ENCODE measurements at regions not wholly inside any gene's neighbourhood (a gene's known extent, or its start where the extent isn't known, plus 50 kb on each side); places are given as distances from the start of the nearest gene placed in this dataset.
A peak's percentile ranks its signal among the peaks of the same experiment; 100 is the strongest.

- no peaks in the 10 kb centered on the region for H3K27me3 ChIP-seq (ENCODE audit: control insufficient read depth, insufficient read depth, low read length)
- no peaks in the 10 kb centered on the region for H3K4me1 ChIP-seq (ENCODE audit: control insufficient read depth, insufficient read depth, low read length)
- DNase-seq (ENCODE audit: low read depth in 4 of 6, low spot score in 6 of 6): no peak
- no peaks in the 10 kb centered on the region for H3K9me3 ChIP-seq (ENCODE audit: control insufficient read depth, insufficient read depth, low read length)
- no CpG with 5 or more reads among the region's 2 CpGs for WGBS (ENCODE audit: insufficient coverage)
- no peak overlapping the region for H3K4me3 ChIP-seq (ENCODE audit: low read depth, low read length)
- no peak overlapping the region for H3K27ac ChIP-seq (ENCODE audit: low read depth, low read length)
- no peaks in the 10 kb centered on the region for H3K36me3 ChIP-seq (ENCODE audit: control insufficient read depth, insufficient read depth, low read length)
Measured at GRCh38 chr2:16548036-16548435, 117.6 kb downstream of the CYRIA start.

GRCh38 chr2:16546128-16546754 lies 119.4 kb downstream of the CYRIA start:
- H3K27me3 ChIP-seq (ENCODE audit: control insufficient read depth, insufficient read depth, low read length): no peaks in the 10 kb centered on the region
- no peak overlapping the region for H3K27ac ChIP-seq (ENCODE audit: low read depth, low read length)
- no peaks in the 10 kb centered on the region for H3K36me3 ChIP-seq (ENCODE audit: control insufficient read depth, insufficient read depth, low read length)
- H3K4me3 ChIP-seq (ENCODE audit: low read depth, low read length): no peak overlapping the region
- H3K4me1 ChIP-seq (ENCODE audit: control insufficient read depth, insufficient read depth, low read length): no peaks in the 10 kb centered on the region
- DNase-seq (ENCODE audit: low read depth in 4 of 6, low spot score in 6 of 6): peak; percentile 22 to 79 (median 43)
- 14% methylated on average over 1 of the region's 2 CpGs for WGBS (ENCODE audit: insufficient coverage)
- no peaks in the 10 kb centered on the region for H3K9me3 ChIP-seq (ENCODE audit: control insufficient read depth, insufficient read depth, low read length)

- Histone ChIP-seq H3K4me1 (ENCODE audit: control insufficient read depth, insufficient read depth, low read length) (no peaks in the 10 kb centered on the region), H3K27ac (ENCODE audit: low read depth, low read length) (no peak overlapping the region), H3K9me3 (ENCODE audit: control insufficient read depth, insufficient read depth, low read length) (no peaks in the 10 kb centered on the region), H3K27me3 (ENCODE audit: control insufficient read depth, insufficient read depth, low read length) (no peaks in the 10 kb centered on the region), H3K4me3 (ENCODE audit: low read depth, low read length) (no peak overlapping the region), H3K36me3 (ENCODE audit: control insufficient read depth, insufficient read depth, low read length) (no peaks in the 10 kb centered on the region)
- DNase-seq (ENCODE audit: low read depth in 4 of 6, low spot score in 6 of 6): no peak
- WGBS (ENCODE audit: insufficient coverage): 71% methylated on average over 2 of the region's 3 CpGs
Measured at GRCh38 chr2:16538707-16539106, 126.9 kb downstream of the CYRIA start.

- Histone ChIP-seq H3K4me3 (ENCODE audit: low read depth, low read length) (no peak overlapping the region), H3K9me3 (ENCODE audit: control insufficient read depth, insufficient read depth, low read length) (no peaks in the 10 kb centered on the region), H3K27me3 (ENCODE audit: control insufficient read depth, insufficient read depth, low read length) (no peaks in the 10 kb centered on the region), H3K36me3 (ENCODE audit: control insufficient read depth, insufficient read depth, low read length) (no peaks in the 10 kb centered on the region), H3K4me1 (ENCODE audit: control insufficient read depth, insufficient read depth, low read length) (no peaks in the 10 kb centered on the region), H3K27ac (ENCODE audit: low read depth, low read length) (no peak overlapping the region)
- no peak for DNase-seq (ENCODE audit: low read depth in 4 of 6, low spot score in 6 of 6)
- 97% methylated on average over 3 of the region's 5 CpGs for WGBS (ENCODE audit: insufficient coverage)
Measured at GRCh38 chr2:16537347-16537746, 128.3 kb downstream of the CYRIA start.

GRCh38 chr2:16526193-16526592 lies 139.4 kb downstream of the CYRIA start:
- no peak for DNase-seq (ENCODE audit: low read depth in 4 of 6, low spot score in 6 of 6)
- Histone ChIP-seq H3K4me1 (ENCODE audit: control insufficient read depth, insufficient read depth, low read length) (peaks cover 7% of the 10 kb centered on the region), H3K27me3 (ENCODE audit: control insufficient read depth, insufficient read depth, low read length) (no peaks in the 10 kb centered on the region), H3K36me3 (ENCODE audit: control insufficient read depth, insufficient read depth, low read length) (no peaks in the 10 kb centered on the region), H3K27ac (ENCODE audit: low read depth, low read length) (no peak overlapping the region), H3K9me3 (ENCODE audit: control insufficient read depth, insufficient read depth, low read length) (no peaks in the 10 kb centered on the region), H3K4me3 (ENCODE audit: low read depth, low read length) (no peak overlapping the region)
- WGBS (ENCODE audit: insufficient coverage): 80% methylated on average over 1 of the region's 1 CpG

- 78% methylated on average over 10 of the region's 15 CpGs for WGBS (ENCODE audit: insufficient coverage)
- no peak overlapping the region for H3K27ac ChIP-seq (ENCODE audit: low read depth, low read length)
- DNase-seq (ENCODE audit: low read depth in 4 of 6, low spot score in 6 of 6): no peak
- H3K27me3 ChIP-seq (ENCODE audit: control insufficient read depth, insufficient read depth, low read length): no peaks in the 10 kb centered on the region
- H3K9me3 ChIP-seq (ENCODE audit: control insufficient read depth, insufficient read depth, low read length): no peaks in the 10 kb centered on the region
- peaks cover 7% of the 10 kb centered on the region for H3K4me1 ChIP-seq (ENCODE audit: control insufficient read depth, insufficient read depth, low read length)
- no peaks in the 10 kb centered on the region for H3K36me3 ChIP-seq (ENCODE audit: control insufficient read depth, insufficient read depth, low read length)
- no peak overlapping the region for H3K4me3 ChIP-seq (ENCODE audit: low read depth, low read length)
Measured at GRCh38 chr2:16525265-16525887, 140.3 kb downstream of the CYRIA start.

- 65% methylated on average over 7 of the region's 8 CpGs for WGBS (ENCODE audit: insufficient coverage)
- Histone ChIP-seq H3K36me3 (ENCODE audit: control insufficient read depth, insufficient read depth, low read length) (no peaks in the 10 kb centered on the region), H3K4me3 (ENCODE audit: low read depth, low read length) (no peak overlapping the region), H3K27ac (ENCODE audit: low read depth, low read length) (no peak overlapping the region), H3K9me3 (ENCODE audit: control insufficient read depth, insufficient read depth, low read length) (no peaks in the 10 kb centered on the region), H3K27me3 (ENCODE audit: control insufficient read depth, insufficient read depth, low read length) (no peaks in the 10 kb centered on the region), H3K4me1 (ENCODE audit: control insufficient read depth, insufficient read depth, low read length) (peaks cover 7% of the 10 kb centered on the region)
- DNase-seq (ENCODE audit: low read depth in 4 of 6, low spot score in 6 of 6): no peak
Measured at GRCh38 chr2:16523711-16524110, 141.9 kb downstream of the CYRIA start.

GRCh38 chr2:16522031-16522831 lies 143.4 kb downstream of the CYRIA start:
- H3K27me3 ChIP-seq (ENCODE audit: control insufficient read depth, insufficient read depth, low read length): no peaks in the 10 kb centered on the region
- no peaks in the 10 kb centered on the region for H3K36me3 ChIP-seq (ENCODE audit: control insufficient read depth, insufficient read depth, low read length)
- peaks cover 7% of the 10 kb centered on the region for H3K4me1 ChIP-seq (ENCODE audit: control insufficient read depth, insufficient read depth, low read length)
- H3K27ac ChIP-seq (ENCODE audit: low read depth, low read length): no peak overlapping the region
- H3K9me3 ChIP-seq (ENCODE audit: control insufficient read depth, insufficient read depth, low read length): no peaks in the 10 kb centered on the region
- 52% methylated on average over 5 of the region's 13 CpGs for WGBS (ENCODE audit: insufficient coverage)
- peak in 1 of 6 donors; percentile 56 for DNase-seq (ENCODE audit: low read depth in 4 of 6, low spot score in 6 of 6)
- no peak overlapping the region for H3K4me3 ChIP-seq (ENCODE audit: low read depth, low read length)

- H3K4me3 ChIP-seq (ENCODE audit: low read depth, low read length): no peak overlapping the region
- no peak overlapping the region for H3K27ac ChIP-seq (ENCODE audit: low read depth, low read length)
- WGBS (ENCODE audit: insufficient coverage): no CpG with 5 or more reads among the region's 1 CpG
- no peaks in the 10 kb centered on the region for H3K9me3 ChIP-seq (ENCODE audit: control insufficient read depth, insufficient read depth, low read length)
- H3K27me3 ChIP-seq (ENCODE audit: control insufficient read depth, insufficient read depth, low read length): no peaks in the 10 kb centered on the region
- DNase-seq (ENCODE audit: low read depth in 4 of 6, low spot score in 6 of 6): no peak
- H3K36me3 ChIP-seq (ENCODE audit: control insufficient read depth, insufficient read depth, low read length): no peaks in the 10 kb centered on the region
- H3K4me1 ChIP-seq (ENCODE audit: control insufficient read depth, insufficient read depth, low read length): peaks cover 7% of the 10 kb centered on the region
Measured at GRCh38 chr2:16520891-16521290, 144.7 kb downstream of the CYRIA start.

All from spinal cord (tissue), 9 donors.